GM12873 (cell line): ENCODE measurements at regions not wholly inside any gene's neighbourhood (a gene's known extent, or its start where the extent isn't known, plus 50 kb on each side); places are given as distances from the start of the nearest gene placed in this dataset.

Source experiments
- CTCF ChIP-seq: IDR thresholded peaks from 2 replicates; pipeline ENCODE4 v1.5.1; 2012; ENCODE audit warnings: low read depth, mild to moderate bottlenecking, moderate library complexity, low read length, control low read depth; ENCODE audit not compliant: insufficient read depth; ENCODE audit errors: missing control alignments

DNA sequence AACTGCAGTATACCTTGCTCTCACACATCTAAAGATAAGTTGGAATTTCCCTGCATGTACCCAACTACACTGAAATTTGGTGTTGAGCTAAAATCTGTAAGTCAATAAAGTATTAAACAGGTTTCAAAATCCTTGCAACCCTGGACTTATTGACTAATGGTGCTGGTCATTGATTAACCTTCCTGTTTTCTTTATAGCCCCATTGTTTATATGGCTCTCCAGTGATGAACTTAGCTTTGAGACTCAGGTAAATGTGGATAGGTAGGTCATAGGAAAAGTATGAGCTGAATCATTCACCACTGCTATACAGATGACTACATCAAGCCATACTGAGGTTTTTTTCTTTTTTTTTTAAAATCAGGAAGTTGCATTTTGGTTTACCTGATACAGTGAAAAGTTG lies 132.7 kb downstream of the FAT3 start:
- no peak for TF ChIP-seq CTCF

DNA sequence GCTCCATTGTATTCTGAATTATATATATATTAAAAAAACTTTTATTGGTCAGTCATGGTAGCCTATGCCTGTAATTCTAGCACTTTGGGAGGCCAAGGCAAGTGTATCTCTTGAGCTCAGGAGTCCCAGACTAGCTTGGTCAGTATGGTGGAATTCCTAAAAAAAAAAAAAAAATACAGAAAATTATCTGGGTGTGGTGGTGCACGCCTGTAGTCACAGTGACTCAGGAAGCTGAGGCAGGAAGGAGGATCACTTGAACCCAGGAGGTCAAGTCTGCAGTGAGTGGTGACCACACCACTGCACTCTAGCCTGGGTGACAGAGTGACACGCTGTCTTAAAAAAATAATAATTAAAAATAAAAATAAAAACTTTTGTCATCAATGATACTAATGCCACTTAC lies 133.2 kb downstream of the FAT3 start:
- TF ChIP-seq CTCF = no peak

DNA sequence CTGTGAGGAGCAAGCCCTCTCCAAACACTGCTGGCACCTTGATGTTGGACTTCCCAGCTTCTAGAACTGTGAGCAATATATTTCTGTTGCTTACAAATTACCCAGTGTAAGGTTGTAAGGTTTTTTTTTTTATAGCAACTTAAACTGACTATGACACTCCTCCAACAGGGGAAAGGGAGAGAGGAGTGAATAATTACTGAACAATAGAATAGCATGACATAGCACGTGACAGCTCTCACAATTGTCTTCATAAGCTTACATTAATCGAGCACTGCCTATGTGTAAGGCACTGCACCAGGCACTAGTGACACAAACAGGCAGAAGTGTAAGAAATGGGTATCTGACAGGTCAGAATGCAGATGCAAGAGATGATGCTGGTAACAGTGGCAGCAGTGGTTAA lies 136.9 kb downstream of the FAT3 start:
- no peak for TF ChIP-seq CTCF

DNA sequence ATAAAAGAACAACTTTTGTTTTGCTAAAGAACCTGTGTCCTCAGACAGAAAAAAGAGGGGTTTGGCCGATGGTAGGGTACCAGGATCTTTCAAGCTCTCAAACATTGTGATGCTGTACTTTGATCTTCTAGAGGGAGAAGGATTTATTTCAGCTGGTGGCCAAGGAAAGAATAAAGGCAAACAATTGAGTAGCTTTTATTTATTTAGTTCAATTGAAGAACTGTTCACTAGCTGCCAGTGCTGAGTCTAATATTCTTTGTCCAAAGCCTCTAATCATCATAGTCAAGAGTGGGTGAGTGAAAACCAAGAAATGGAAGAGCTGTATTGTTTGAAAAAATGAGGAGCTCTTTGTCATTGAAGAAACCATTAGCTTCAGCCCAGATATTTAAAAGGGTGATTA lies 138.4 kb downstream of the FAT3 start:
- no peak for TF ChIP-seq CTCF

DNA sequence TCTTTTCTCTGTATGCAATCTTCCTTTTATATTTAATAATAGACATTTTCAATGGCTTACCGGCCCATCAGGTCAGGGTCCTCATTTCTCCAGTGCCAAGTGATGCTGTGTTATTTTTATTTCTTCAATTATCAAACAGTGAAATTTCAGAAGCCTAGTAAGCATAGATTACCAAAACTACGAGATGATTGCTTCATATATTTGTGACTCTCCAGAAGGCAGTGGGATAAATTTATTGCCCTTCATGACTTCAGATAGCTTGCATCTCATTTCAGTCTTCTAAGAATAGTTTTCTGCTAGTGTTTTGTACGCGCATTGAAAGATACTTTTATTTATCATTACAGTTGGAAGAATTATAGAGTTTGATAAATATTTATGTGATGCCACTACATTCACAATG lies 139.6 kb downstream of the FAT3 start:
- TF ChIP-seq CTCF = no peak

GRCh38 chr11:92376146-92376599 lies 151.6 kb downstream of the FAT3 start:
- no peak for TF ChIP-seq CTCF

- no peak for TF ChIP-seq CTCF
Measured at GRCh38 chr11:92376680-92377079, 152.1 kb downstream of the FAT3 start.

DNA sequence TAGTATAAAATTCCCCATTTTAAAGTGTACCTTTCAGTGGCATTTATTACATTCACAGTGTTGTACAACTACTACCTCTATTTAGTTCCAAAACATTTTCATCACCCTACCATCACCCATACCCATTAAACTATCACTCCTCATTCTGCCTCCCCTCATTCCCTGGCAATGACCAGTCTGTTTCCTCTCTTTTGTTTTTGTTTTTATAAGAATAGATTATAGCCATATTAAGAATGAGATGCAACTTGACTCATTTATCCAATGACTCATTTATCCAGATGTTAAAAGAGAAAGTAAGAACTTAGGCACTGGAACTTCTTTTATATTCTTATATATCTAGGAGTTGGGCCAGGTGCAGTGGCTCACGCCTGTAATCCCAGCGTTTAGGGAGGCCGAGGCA lies 156.3 kb downstream of the FAT3 start:
- TF ChIP-seq CTCF = no peak
